GM13976 (cell line): ENCODE measurements at regions not wholly inside any gene's neighbourhood (a gene's known extent, or its start where the extent isn't known, plus 50 kb on each side); places are given as distances from the start of the nearest gene placed in this dataset.
"Not testable (repeated sequence)": the region's sequence is repeated elsewhere in the genome, so short reads cannot be mapped to it uniquely, and the experiment has no call there.

ENCODE experiments used
- DNase-seq: peaks from one replicate; pipeline ENCODE4 v3.0.0; 2012; ENCODE audit warnings: low spot score
- in situ Hi-C: fragments of 300-500 bp; cut with MboI; formaldehyde crosslinking; loops from one replicate; pipeline ENCODE4 v1.12.0; 2022; ENCODE audit warnings: low sequenced_read_pairs, mixed read lengths, inconsistent platforms; ENCODE audit not compliant: unreplicated experiment
- TF ChIP-seq, protein P1 (sequence below): IDR thresholded peaks from 2 replicates; pipeline ENCODE4 v1.5.1; 2012; ENCODE audit warnings: borderline replicate concordance, mild to moderate bottlenecking; ENCODE audit not compliant: insufficient read depth; ENCODE audit errors: extremely low read depth, missing control alignments, control extremely low read depth

DNA sequence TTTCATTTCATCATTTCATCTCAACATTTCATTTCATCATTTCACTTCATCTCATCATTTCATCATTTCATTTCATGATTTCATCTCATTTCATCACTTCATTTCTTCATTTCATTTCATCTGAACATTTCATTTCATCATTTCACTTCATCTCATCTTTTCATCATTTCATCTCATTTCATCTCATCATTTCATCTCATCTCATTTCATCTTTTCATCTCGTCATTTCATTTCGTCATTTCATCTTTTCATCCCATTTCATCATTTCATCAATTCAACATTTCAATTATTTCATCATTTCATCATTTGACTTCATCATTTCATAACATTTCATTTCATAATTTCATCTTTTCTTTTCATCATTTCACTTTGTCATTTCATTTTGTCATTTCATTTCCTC lies 128.4 kb downstream of the ANKRD30BL start:
- in situ Hi-C loops, result no loop called here
- TF ChIP-seq, protein P1, sequence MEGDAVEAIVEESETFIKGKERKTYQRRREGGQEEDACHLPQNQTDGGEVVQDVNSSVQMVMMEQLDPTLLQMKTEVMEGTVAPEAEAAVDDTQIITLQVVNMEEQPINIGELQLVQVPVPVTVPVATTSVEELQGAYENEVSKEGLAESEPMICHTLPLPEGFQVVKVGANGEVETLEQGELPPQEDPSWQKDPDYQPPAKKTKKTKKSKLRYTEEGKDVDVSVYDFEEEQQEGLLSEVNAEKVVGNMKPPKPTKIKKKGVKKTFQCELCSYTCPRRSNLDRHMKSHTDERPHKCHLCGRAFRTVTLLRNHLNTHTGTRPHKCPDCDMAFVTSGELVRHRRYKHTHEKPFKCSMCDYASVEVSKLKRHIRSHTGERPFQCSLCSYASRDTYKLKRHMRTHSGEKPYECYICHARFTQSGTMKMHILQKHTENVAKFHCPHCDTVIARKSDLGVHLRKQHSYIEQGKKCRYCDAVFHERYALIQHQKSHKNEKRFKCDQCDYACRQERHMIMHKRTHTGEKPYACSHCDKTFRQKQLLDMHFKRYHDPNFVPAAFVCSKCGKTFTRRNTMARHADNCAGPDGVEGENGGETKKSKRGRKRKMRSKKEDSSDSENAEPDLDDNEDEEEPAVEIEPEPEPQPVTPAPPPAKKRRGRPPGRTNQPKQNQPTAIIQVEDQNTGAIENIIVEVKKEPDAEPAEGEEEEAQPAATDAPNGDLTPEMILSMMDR, result no peak
- no peak for DNase-seq

DNA sequence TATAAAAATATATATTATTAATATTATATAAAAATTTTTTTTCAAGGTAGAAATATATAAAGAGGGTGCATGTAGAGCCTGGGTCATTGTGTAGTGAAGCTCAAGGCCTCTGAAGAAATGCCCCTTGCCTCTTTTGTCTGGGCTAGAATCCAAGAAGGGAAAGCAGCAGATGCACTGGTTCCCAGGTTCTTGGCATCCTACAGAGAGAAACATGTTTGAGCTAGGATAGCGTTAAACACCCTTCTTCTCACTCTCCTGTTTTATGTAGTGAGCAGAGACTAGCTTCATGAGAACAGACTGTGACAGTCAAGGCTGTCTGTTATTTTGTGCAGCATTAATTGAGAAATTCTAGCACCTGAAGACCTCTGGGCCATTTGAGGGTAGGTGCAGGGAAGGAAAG lies 149.7 kb downstream of the ANKRD30BL start:
- in situ Hi-C loops, DNase-seq: not testable (repeated sequence)

DNA sequence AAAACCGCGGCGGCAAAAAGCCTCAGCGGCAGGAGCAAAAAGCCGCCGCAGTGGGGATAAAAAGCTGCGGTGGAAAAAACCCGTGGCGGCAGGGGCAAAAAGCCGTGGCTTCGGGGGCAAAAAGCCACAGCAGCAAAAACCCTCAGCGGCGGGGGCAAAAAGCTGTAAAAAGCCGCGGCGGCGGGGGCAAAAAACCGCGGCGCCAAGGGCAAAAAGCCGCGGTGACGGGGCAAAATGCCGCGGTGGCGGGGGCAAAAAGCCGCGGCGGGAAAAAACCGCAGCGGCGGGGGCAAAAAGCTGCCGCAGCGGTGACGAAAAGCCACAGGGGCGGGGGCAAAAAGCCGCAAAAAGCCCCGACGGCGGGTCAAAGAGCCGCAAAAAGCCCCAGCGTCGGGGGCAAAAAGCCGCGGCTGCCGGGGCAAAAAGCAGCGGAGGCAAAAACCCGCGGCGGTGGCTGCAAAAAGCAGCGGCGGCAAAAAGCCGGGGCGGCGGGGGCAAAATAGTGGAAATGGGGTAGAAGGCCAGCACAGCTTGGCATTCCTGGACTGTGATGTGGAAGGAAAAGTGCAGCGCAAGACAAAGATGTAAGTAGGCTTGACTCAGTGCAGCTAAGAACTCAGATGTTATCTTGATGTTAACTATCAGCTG lies 151.8 kb downstream of the ANKRD30BL start:
- TF ChIP-seq, protein P1, result no peak
- in situ Hi-C loops, result no loop called here
- no peak for DNase-seq

DNA sequence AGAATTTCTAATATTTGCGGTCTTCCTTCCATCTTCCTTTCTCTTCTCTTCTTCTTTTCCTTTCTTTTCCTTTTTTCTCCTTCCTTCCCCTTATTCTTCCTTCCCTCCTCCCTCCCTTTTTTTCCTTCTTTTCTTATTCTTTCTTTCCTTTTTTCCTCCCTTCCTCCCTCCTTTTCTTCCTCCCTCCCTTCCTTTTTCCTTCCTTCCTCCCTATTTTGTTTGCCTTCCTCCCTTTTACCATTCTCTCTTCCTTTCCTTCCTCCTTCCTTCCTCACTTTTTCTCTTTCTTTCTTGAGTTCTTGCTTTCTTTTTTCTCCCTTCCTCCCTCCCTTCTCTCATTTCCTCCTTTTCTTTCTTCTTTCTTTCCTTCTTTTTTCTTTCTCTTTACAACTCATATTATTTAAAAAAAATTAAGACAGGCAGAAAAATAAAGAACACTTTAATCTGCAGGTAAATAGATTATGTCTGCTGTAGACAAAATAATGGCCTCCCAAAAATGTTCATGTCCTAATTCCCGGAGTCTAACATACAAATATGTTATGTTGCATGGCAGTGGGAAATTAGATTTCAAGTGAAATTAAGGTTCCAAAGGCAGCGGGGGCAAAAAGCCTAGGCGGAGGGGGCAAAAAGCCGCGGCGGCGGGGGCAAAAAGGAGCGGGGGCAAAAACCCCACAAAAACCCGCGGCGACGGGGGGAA lies 152.4 kb downstream of the ANKRD30BL start:
- TF ChIP-seq, protein P1, result no peak
- DNase-seq, result no peak
- in situ Hi-C loops, result no loop called here

DNA sequence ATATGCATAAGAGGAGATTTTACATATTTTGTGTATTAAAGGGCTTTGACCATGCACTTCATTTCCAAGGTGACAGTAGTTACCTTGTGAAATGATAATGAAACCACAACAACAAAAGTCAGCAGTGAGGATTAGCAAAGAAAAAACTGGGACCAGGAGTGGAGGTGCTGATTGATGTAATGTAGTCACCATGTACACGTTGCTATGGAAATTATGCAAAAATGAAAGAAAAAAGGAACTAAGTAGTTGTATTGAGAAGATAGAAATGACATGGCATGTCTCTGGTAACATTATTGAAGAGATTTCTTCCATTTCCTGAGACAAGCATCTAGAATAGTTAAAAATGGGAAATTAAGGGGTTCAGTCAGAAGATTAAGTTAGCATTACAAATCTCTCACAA lies 171.0 kb downstream of the ANKRD30BL start:
- in situ Hi-C loops, DNase-seq: not testable (repeated sequence)

DNA sequence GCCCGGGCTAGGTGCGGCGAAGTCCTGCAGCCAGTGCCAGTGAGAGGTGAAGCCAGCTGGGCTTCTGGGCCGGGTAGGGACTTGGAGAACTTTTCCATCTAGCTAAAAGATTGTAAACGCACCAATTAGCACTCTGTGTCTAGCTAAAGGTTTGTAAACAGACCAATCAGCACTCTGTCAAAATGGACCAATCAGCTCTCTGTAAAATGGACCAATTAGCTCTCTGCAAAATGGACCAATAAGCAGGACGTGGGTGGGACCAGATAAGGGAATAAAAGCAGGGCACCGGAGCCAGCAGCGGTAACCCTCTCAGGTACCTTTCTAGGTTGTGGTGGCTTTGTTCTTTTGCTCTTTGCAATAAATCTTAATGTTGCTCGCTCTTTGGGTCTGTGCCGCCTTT lies 195.1 kb downstream of the ANKRD30BL start:
- in situ Hi-C loops, DNase-seq: not testable (repeated sequence)

DNA sequence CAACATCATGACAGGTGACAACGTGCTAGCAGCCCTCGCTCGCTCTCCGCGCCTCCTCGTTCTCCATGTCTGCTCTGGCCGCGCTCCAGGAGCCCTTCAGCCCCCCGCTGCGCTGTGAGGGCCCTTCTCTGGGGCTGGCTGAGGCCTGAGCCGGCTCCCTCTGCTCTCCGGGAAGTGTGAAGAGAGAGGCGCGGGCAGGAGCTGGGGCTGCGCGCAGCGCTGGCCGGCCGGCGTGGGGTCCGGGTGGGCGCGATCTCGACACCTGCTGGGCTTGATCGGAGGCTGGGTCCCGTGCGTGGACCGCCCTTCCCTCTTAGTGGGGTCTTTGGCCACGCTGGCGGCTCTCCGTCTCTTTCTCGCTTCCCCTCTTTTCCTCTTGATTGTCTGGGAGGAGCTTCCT lies 195.5 kb downstream of the ANKRD30BL start:
- TF ChIP-seq, protein P1, result no peak
- in situ Hi-C loops, result no loop called here
- DNase-seq, result no peak

DNA sequence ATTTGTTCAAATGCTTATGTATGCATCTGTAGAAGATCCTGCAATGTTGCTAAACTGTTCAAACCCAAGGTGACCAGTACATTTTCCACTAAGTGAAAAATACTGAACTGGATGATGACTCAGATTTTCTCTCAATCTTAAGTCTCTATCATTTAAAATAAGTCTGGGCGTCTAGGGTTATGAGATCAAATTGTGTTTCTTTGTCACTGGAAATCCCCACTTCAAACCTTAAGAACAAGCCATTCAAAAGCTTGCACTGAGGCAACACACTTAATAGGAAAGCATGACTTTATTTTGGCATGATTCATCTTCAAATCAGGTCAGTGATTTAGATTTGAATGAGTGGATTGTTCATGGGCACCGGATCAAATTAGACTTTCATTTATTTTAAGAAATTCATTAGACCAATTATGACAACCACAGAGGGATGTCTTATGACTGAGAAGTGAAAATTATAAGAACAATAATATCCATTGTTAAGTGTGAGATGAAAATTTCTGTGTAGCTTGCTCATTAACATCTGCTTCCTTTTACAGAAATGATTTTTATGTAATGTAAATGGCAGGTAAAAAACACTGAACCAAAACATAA lies 203.6 kb downstream of the ANKRD30BL start:
- DNase-seq, in situ Hi-C loops: not testable (repeated sequence)

DNA sequence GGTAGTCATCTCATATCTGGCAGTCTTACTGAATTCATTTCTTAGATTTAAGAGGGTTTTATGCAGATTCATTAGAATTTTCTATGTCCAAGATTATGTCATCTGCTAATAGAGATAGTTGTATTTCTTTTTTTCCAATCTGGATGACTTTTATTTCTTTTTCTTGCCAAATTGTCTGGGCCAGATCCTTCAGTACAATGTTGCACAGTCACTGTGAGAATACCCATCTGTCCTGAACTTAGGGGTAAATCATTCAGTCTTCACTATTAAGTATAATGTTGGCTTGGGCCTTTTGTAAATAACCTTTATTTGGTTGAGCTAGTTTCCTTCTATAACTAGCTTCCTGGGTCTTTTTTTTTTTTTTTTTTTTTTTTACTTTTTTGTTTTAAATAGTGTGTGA lies 213.1 kb downstream of the ANKRD30BL start:
- DNase-seq, in situ Hi-C loops: not testable (repeated sequence)

DNA sequence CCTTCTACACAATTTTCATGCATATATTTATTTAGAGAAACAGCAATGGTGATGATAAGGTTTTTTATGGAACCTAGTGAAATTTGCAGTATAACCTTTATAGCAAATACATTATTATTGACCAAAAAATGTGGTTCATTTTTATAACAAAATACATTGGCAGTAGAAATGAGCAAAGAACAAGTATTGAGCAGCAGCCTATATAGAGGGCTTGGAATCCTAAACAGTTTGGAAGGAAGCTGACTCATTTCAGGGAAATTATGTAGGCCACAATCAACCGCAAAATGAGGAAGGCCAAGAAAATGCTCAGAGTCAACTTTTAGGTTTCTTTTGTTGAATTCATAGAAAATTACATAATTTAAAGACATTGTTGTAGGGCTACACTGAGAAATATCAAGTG lies 238.5 kb downstream of the ANKRD30BL start:
- in situ Hi-C loops, DNase-seq: not testable (repeated sequence)

DNA sequence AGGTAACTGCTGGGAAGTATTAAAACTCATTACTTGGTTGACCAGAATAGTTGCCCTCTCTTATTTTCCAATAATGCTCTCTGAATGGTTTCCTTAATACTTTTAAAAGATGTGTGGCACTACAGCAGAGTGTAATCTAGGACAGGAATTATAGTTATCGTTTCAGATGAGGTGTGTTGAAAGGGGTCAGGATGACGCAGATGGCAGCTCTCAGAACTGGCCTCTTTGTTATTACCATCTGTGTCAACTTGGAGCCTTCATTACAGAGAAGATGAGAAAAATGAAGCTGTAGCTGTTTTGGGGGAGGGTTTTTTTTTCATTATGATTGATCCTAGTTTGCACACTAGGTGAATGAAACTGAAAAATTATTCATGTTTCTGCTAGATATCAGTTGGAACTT lies 238.9 kb downstream of the ANKRD30BL start:
- DNase-seq, in situ Hi-C loops: not testable (repeated sequence)
